ENCODE measurements at regions not wholly inside any gene's neighbourhood (a gene's known extent, or its start where the extent isn't known, plus 50 kb on each side); places are given as distances from the start of the nearest gene placed in this dataset.

DNA sequence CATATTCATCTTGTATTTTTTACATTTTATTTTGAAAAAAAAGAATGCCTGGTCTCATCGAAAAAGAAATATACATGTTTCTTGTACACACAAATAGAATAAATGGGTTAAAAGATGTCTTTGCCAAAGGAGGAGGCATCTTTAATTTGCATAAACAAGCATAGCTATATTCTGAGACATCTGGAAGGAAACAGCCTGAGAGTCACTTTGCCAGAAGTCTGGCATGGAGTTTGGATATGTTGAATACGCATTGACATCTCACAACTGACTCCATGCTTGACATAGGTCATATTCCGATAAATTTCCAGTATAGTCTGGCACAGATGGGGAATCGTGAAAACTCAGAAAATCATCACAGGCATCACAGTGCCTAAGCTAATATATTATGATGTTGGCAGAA lies 1317.5 kb upstream of the CELF4 start:
- Histone ChIP-seq H3K36me3 (ENCODE audit: control insufficient read depth in 2 of 3, insufficient read depth in 3 of 3, low read length in 3 of 3) (no peaks in the 10 kb centered on the region), H3K4me3 (ENCODE audit: low read length in 3 of 3) (no peak overlapping the region), H3K4me1 (ENCODE audit: control insufficient read depth in 2 of 3, insufficient read depth in 2 of 3, low read depth in 1 of 3, low read length in 3 of 3) (no peaks in the 10 kb centered on the region), H3K27ac (ENCODE audit: low read depth in 2 of 2, low read length in 2 of 2) (no peak overlapping the region), H3K9me3 (ENCODE audit: control insufficient read depth in 2 of 3, insufficient read depth in 1 of 3, low read length in 3 of 3) (no peaks in the 10 kb centered on the region), H3K27me3 (ENCODE audit: control insufficient read depth, insufficient read depth, low read length) (no peaks in the 10 kb centered on the region), H3K9ac (ENCODE audit: low read length in 3 of 3) (no peak overlapping the region)
- DNase-seq: no peak
- TF ChIP-seq, protein P1, sequence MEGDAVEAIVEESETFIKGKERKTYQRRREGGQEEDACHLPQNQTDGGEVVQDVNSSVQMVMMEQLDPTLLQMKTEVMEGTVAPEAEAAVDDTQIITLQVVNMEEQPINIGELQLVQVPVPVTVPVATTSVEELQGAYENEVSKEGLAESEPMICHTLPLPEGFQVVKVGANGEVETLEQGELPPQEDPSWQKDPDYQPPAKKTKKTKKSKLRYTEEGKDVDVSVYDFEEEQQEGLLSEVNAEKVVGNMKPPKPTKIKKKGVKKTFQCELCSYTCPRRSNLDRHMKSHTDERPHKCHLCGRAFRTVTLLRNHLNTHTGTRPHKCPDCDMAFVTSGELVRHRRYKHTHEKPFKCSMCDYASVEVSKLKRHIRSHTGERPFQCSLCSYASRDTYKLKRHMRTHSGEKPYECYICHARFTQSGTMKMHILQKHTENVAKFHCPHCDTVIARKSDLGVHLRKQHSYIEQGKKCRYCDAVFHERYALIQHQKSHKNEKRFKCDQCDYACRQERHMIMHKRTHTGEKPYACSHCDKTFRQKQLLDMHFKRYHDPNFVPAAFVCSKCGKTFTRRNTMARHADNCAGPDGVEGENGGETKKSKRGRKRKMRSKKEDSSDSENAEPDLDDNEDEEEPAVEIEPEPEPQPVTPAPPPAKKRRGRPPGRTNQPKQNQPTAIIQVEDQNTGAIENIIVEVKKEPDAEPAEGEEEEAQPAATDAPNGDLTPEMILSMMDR (IDR thresholded peaks at IDR 0.05; ENCODE audit: borderline replicate concordance, extremely low read depth, insufficient read depth): no peak
- intact Hi-C loops (cut with DNase I): no loop called here
- FAIRE-seq: no peak

DNA sequence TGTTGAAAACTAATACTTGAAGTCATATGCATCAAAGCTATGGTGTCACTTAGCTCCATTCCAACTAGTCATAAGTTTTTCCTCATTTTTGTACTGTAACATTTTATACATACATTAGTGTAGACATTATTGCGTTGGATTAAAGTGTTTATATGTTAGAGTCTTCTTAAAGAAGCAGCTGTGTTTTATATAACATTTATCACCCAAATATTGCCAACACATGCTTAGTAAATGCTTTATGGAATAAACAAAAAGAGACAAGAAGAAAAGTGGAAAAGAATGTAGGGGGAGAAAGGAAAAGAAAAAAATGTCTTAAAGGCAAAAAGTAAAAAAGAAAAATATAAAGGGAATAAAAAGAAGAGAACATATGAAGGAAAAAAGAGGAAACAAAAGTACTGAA lies 1314.3 kb upstream of the CELF4 start:
- Histone ChIP-seq H3K9ac (ENCODE audit: low read length in 3 of 3) (no peak overlapping the region), H3K36me3 (ENCODE audit: control insufficient read depth in 2 of 3, insufficient read depth in 3 of 3, low read length in 3 of 3) (no peaks in the 10 kb centered on the region), H3K4me1 (ENCODE audit: control insufficient read depth in 2 of 3, insufficient read depth in 2 of 3, low read depth in 1 of 3, low read length in 3 of 3) (no peaks in the 10 kb centered on the region), H3K9me3 (ENCODE audit: control insufficient read depth in 2 of 3, insufficient read depth in 1 of 3, low read length in 3 of 3) (no peaks in the 10 kb centered on the region), H3K4me3 (ENCODE audit: low read length in 3 of 3) (no peak overlapping the region), H3K27ac (ENCODE audit: low read depth in 2 of 2, low read length in 2 of 2) (no peak overlapping the region), H3K27me3 (ENCODE audit: control insufficient read depth, insufficient read depth, low read length) (no peaks in the 10 kb centered on the region)
- TF ChIP-seq, protein P1 (IDR thresholded peaks at IDR 0.05; ENCODE audit: borderline replicate concordance, extremely low read depth, insufficient read depth): no peak
- DNase-seq (no peak), FAIRE-seq (no peak)
- intact Hi-C loops (cut with DNase I): no loop called here

DNA sequence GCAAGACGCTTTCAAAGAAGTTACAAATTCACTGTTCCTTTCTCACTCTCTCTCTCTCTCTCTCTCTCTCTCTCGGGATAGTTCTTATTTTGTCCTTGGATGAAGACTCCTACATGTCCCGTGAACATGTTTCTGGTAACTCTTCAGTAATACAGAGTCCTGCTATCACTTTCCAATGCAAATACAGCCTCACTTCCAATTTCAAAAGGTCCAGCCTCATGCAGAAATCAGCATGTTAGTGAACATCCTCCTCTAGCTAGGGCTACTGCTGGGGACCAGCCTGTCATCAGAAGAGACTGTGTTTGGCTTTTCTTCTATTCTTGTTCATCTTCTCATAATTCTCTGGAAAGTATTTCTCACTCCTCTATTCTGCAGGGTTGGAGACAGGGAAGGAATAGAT lies 1306.7 kb upstream of the CELF4 start:
- H3K36me3 ChIP-seq (ENCODE audit: control insufficient read depth in 2 of 3, insufficient read depth in 3 of 3, low read length in 3 of 3): no peaks in the 10 kb centered on the region
- no peaks in the 10 kb centered on the region for H3K27me3 ChIP-seq (ENCODE audit: control insufficient read depth, insufficient read depth, low read length)
- intact Hi-C loops (cut with DNase I): no loop called here
- TF ChIP-seq, protein P1 (IDR thresholded peaks at IDR 0.05; ENCODE audit: borderline replicate concordance, extremely low read depth, insufficient read depth): no peak
- FAIRE-seq (no peak), DNase-seq (no peak)
- H3K27ac ChIP-seq (ENCODE audit: low read depth in 2 of 2, low read length in 2 of 2): no peak overlapping the region
- H3K4me3 ChIP-seq (ENCODE audit: low read length in 3 of 3): no peak overlapping the region
- H3K9ac ChIP-seq (ENCODE audit: low read length in 3 of 3): no peak overlapping the region
- H3K9me3 ChIP-seq (ENCODE audit: control insufficient read depth in 2 of 3, insufficient read depth in 1 of 3, low read length in 3 of 3): no peaks in the 10 kb centered on the region
- no peaks in the 10 kb centered on the region for H3K4me1 ChIP-seq (ENCODE audit: control insufficient read depth in 2 of 3, insufficient read depth in 2 of 3, low read depth in 1 of 3, low read length in 3 of 3)

DNA sequence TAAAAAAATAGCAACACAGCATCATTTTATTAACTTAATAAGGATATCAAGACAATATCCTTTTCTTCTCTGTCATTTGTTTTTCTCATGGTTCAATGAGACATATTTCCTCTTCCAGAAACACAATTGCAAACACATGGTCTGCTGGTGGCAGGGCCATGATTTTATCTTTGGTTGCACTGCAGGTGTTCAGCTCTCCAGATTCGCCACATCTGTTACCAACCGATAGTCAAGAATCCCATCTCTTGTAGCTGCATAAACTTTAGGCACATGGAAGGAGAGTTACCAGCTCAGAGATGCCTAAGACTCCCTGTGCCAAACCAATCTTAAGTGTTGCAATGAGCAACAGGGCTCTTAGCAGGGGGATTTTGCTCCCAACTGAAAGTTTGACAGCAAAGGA lies 1303.2 kb upstream of the CELF4 start:
- Histone ChIP-seq H3K36me3 (ENCODE audit: control insufficient read depth in 2 of 3, insufficient read depth in 3 of 3, low read length in 3 of 3) (no peaks in the 10 kb centered on the region), H3K27ac (ENCODE audit: low read depth in 2 of 2, low read length in 2 of 2) (no peak overlapping the region), H3K4me3 (ENCODE audit: low read length in 3 of 3) (no peak overlapping the region), H3K27me3 (ENCODE audit: control insufficient read depth, insufficient read depth, low read length) (no peaks in the 10 kb centered on the region), H3K9me3 (ENCODE audit: control insufficient read depth in 2 of 3, insufficient read depth in 1 of 3, low read length in 3 of 3) (no peaks in the 10 kb centered on the region), H3K9ac (ENCODE audit: low read length in 3 of 3) (no peak overlapping the region), H3K4me1 (ENCODE audit: control insufficient read depth in 2 of 3, insufficient read depth in 2 of 3, low read depth in 1 of 3, low read length in 3 of 3) (no peaks in the 10 kb centered on the region)
- DNase-seq (no peak), FAIRE-seq (no peak)
- intact Hi-C loops (cut with DNase I): no loop called here
- TF ChIP-seq, protein P1 (IDR thresholded peaks at IDR 0.05; ENCODE audit: borderline replicate concordance, extremely low read depth, insufficient read depth): no peak
